ENCODE measurements at regions not wholly inside any gene's neighbourhood (a gene's known extent, or its start where the extent isn't known, plus 50 kb on each side); places are given as distances from the start of the nearest gene placed in this dataset.

DNA sequence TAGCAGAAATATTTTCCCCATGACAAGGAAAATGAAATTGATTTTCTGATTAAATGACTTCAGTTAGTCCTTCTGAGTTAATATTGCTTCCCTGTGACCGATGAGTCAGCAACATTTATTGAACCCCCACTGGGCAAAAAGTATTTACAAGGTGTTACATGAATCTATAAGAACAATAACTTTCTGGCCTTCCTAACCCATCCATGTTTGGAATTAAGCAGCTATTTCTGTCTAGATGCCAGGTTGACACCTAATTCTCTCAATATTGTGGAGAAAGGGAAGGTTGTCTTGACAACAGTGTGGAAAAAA lies 112.9 kb upstream of the JAZF1 start:
- DNase-seq (ENCODE audit: low spot score) = no peak

DNA sequence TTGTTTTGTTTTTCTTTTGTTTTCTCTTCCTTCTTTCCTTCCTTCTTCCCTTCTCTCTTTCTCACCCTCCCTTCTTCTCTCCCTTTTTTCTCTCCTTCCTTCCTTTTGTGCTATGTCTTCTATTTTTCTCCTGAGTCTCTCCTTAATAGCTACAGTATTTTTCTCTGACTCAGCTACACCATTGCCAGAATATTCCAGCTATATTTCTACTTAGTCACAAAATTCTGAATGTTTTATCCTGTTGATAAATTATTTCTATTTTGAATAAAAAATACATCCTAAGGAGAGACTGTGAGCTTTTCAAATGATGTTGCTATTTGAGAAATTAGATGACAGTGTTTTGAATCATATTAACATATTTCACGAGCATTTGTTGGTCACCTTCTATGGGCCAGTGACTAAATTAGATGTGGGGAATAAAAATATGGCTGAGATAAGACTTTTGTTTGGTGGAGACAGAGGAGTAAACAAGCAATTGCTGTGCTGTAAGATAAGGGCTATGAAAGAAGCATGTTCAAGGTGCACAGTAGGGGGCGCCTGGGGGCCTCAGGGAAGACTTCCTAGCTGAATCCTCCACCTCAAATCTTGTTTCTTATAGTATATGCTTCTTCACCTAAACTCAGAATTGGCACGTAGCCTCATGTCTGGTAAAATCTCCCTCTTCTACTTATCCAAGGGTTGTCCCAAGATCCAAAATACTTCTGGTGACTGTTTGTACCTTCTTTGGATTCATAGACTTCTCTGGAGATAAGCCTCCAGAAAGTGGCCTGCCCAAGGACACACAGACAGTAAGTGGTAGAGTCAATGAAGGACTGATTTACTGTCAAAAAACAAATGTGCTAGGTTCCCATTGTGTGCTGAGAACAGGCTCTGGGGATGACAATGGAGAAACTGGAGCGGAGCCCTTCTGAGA lies 115.5 kb upstream of the CREB5 start:
- no peak for DNase-seq (ENCODE audit: low spot score)

DNA sequence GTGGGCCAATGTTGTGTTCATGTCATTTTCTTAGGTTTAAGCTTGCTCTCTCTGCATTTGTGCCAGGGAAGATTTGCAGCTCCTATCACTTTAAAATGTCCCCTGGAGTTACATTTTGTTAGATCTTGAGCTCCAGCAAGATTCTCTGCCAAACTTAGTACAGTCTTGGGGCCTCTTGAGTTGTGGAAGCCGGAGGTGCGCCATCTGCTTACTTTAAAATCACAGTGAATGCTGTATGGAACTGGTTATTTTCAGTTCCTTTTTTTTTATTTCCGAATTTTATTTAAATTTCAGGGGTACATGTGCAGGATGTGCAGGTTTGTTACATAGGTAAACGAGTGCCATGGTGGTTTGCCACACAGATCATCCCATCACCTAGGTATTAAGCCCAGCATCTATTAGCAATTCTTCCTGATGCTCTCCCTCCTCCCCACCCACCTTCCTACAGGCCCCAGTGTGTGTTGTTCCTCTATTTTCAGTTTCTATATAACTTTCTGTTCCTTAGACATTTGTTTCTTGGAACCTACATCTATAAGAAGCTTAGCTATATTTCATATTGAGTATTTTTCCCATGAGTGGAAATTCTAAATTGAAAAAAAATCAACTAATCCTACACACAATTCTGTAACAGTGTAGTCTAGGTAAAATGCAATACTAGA lies 114.4 kb upstream of the CREB5 start:
- DNase-seq (ENCODE audit: low spot score) = no peak

DNA sequence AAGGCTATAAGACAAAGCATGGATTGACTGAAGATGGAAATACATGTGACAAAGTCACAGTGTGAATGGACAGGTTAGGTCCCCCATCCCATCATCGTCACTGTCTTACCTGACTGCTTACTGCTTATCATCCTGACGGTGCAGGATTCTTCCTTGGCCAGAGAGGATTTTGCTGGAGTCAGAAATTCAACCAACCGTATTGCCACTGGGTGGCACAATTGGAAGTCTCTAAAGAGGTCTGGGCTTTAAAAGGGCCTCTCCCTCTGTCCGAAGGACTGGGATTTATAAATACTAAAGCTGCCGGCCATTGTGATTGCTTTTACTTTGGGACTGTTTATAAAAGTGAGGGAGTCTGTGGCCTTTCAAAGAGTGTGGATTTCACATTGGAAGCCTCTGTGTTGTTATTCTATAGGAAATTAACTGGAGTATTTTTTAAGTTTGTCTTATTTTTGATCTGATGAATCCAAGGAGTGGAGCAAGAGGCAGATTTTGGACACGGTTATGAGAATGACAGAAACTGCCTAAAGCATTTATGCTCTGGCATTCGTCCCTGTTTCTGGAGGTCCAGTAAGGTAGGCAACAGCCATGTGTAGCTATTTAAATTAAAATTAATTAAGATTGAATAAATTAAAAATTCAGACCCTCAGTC lies 113.3 kb upstream of the CREB5 start:
- DNase-seq (ENCODE audit: low spot score) = peak; percentile 70

DNA sequence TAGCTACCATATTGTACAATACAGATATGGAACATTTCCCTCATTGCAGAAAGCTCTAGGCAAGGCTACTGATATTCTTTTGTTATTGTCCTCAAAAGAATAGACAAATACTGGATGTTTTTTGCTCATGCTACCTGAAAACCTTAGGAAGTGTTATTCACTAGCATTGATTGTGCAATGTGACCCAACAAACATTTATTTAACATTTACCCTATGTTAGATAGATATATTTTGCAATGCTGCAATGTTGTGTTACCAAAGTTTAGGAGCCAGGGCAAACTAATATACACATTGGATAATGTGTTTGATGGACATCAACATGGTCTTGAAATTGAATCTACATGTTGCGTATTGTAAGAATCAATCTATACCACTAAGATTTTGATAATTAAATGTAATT lies 112.8 kb upstream of the CREB5 start:
- no peak for DNase-seq (ENCODE audit: low spot score)

DNA sequence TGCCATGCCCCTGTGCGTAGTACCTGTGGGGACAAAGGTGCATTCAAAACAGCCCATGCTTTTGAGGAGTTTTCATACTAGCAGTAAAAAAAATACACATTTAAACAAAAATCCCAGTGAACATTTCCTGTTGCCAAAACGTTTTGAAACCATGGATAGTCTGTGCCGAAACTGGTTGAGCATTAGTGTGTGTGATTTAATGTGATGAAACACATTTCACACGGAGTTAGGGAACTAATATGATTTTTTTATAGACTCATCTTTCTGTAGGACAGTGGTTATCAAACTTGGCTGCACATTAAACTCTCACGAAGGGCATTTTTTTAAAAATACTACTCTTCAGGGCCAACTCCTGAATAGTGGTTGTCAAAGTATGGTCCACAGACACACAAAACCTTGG lies 111.8 kb upstream of the CREB5 start:
- no peak for DNase-seq (ENCODE audit: low spot score)

DNA sequence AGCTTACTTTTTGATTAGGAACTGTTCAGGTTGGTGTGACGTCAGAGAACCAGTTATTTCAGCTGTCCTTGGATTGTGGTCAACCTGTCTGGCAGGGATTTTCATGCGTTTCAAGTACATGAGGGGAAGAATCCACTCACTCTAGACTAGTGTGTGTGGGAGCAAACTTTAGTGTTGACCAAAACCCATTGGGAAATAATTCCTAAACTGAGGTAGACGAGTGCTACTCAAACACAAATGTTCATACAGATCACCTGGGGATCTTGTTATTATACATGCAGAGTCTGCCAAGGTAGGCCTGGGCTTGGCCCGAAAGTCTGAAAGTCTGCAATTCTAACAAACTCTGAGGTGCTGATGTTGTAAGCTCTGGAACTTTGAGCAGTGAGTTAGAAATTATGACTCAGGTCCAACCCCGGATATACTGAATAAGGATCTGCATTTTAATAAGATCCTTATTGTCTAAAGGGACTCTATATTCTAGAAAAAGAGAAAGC lies 111.1 kb upstream of the CREB5 start:
- DNase-seq (ENCODE audit: low spot score) = no peak

DNA sequence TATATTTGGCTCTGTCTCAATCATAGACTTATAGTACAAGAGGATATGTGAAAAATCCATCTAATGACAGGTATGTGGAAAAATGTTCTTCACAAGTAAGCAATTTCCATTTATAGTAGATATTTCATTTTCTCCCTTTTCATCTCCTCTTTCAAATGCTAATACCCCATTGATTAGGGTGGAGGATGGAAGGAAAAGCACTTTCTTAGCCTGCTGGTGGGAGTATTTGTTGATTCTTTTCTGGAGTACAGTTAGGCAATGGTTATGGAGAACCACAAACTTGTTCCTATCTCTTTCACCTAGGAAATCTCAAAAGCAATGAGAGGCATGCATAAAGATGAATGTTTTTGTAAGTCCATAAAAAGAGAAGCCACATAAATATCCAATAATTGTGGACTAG lies 108.0 kb upstream of the CREB5 start:
- no peak for DNase-seq (ENCODE audit: low spot score)

DNA sequence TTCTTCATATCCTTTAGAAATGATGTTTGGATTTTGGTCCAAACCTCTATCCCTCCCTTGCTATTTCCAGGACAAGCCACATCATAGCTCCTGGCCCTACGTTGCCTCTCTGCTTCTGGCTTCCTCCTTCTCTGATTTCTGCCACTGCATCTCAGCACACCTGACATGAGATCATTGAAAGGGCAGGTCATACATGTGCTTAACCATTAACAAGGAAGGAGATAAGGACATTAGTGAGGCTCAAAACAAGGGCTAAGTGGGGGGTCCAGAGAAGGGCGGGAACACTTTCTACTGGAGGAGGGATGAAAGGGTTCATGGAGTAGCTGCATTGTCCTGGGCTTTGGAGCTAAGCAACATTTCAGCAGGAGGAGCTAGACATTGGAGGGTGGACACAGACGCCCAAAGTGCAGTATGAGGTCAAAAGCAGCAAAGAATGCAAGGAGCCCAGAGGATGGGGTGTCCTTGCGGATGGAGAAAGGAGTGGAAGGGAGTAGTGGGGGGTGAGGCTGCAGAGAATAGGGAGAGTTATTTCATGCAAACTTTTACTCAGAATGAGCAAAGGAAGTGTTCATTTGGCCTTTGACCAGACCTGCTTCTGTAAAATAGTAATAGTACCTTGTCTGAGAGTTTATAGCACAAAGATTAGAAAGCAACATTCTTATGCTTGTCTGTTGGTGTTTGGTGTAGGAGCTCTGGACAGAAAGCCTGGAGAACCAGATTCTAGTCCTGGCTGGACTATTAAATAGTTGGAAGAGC lies 102.4 kb upstream of the CREB5 start:
- DNase-seq (ENCODE audit: low spot score) = no peak

DNA sequence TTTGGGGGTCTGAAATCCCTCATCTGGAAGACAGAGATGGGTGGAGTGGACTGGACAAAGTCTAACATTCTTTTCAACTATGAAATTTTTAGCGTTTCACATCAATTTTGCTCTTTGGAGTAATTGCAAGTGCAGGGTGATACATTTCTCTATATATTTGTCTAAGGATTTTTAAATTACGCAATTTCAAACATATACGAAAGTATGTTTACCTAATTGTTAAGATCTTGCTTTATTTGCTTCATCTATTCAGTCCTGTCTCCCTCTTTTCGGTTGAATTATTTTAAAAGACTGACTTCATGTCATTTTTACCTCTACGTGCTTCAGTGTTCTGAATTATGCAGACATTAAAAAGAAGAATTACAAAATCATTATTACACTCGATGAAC lies 101.9 kb upstream of the CREB5 start:
- no peak for DNase-seq (ENCODE audit: low spot score)

DNA sequence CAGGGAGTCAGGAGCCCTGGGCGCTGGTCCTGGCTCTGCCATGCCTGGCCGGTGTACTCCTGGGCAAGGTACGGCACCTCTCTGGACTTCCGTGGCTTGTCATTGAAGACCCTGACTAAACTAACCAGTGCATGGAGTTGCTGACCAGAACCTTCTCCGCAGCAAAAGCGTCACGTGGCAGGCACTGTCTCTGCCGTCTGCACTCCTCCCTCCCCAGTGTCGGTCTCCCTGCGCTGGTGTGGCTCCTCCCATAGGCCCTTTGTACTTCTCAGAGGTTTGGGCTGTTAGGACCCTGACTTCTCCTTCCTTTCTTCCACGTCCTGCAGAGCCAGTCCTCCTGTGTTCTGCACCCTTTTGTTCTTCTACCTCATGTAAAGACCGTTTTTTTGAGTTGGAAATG lies 100.6 kb upstream of the CREB5 start:
- no peak for DNase-seq (ENCODE audit: low spot score)

DNA sequence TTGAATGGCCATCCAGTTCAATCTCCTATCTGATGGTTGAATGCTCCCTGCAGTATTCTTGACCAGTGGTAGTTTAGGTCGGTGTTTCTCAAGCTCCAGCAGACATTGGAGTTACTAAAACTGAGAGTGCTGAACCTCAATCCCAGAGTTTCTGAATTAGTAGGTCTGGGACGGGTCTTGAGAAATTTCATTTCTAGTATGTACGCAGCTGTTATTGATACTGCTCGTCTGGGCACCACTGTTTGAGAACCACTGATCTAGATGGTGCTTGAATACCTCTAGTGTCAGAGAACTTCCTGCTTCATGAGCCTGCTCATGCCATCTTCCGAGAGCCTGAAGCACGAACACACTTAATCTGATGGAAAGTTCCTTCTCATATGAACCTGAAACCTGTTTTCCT lies 99.4 kb upstream of the CREB5 start:
- DNase-seq (ENCODE audit: low spot score) = no peak

DNA sequence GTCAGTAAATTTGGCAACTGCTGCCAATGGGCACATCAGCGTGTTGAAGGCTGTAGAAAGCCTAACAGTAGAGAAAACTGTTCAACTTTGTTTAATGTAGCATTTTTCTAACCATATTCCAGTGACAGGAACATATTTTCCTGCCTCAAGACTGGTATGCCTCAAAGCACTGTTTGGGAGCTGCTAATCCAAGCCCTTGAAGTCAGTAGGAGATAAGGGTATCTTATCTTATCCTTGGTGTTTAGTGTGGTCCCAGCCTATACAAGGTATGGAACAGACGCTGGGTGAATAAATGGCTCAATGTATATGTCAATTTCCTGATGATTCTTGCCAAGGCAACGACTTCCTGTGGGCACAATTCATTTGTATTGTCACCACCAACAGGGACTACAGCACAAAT lies 97.5 kb upstream of the CREB5 start:
- DNase-seq (ENCODE audit: low spot score) = no peak

DNA sequence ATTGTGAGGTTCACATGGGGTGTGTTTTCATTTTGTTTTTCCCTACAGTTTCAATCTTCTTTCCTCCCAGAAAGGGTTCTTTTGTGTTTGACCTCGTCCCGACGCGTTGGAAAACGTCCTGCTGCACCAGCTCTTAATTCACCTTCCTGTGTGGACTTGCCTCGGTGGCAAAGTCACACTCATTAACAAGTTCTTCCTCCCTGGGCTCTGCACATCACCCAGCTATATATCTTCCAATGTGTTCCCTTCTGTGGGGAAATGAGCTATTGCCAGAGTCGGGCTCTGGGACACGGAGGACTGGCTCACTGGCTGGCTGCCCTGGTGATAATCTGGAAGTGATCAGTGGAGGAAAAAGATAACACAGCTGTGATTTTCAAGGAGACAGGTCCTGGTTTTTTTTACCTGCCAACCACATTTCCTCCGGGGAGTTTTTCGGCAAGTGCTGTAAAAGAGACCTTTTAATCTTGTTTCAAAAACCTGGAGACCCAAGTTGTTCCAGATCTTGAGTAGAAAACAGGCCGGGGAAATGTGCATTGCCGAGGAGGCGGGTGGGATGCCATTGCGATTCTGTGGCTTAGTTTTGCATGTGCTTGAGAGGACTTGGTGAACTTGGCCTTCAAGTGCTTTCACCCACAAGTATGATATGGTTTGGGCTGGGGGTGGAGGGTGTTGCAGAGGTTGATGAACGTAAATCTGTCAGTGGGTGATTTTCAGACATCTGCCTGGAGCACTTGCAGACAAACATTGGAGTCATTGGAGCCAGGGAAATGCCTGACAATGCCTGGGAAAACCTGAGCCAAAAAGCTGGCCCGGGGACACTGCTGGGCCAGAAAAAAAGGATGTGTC lies 96.5 kb upstream of the CREB5 start:
- DNase-seq (ENCODE audit: low spot score) = no peak

DNA sequence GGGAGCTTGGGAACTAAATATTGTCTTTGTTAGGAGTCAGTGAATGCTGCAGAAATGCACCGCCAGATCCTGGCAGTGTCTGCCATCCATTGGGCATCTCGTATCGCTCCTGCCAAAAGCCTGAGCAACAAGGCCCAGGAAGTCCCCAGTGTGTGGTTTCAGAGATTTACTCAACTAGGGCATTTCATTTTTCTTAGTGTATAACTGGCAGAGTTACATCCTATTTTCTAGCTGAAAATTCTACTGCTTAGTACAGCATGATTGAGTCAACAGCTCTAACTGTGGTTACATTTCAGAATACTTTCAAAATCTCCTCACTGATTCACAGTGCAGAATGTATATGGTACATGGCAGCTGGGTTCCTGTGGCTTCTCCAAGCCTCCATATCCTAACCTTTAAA lies 95.8 kb upstream of the CREB5 start:
- no peak for DNase-seq (ENCODE audit: low spot score)

DNA sequence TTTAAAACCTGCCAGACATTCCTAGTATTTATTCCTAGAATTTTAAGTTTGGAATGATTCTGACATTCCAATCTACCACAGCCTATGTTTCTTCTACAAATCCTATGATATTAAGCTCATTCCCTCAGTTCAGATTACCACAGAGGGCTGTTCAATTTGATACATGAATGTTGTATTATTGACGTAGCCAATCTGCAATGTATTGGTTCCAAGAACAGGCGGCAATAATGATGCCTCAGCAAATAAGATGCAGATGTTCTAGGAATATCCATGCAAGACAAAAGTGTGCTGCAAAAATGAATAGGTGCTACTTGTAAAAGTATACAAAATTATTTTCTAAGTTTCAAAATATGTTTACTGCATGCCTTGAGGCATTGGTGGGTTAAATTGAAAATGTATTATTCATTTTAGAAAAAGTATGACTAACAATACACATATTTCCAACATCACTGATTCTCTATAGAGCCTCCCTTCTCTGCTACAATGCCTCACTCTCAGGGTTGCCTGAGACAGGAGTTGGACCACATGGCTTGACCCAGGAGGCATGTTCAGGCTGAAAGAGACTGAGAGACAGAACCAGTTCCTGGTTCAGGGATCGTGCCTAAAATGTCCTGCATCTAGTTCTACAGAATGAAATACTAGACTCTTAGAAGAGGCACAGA lies 94.1 kb upstream of the CREB5 start:
- no peak for DNase-seq (ENCODE audit: low spot score)

DNA sequence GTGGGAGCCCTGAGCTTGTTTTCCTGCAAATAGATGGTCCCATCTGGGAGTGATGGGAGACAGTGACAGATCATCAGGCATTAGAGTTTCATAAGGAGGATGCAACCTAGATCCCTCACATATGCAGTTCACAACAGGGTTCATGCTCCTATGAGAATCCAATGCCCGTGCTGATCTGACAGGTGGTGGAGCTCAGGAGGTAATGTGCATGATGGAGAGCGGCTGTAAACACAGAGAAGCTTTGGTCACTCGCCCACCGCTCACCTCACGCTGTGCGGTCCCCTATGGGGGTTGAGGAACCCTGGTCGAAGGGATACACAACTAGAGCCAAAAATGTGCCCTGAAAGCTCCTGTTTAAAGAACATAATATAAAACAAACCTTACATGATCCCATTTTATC lies 88.5 kb upstream of the CREB5 start:
- DNase-seq (ENCODE audit: low spot score) = no peak

DNA sequence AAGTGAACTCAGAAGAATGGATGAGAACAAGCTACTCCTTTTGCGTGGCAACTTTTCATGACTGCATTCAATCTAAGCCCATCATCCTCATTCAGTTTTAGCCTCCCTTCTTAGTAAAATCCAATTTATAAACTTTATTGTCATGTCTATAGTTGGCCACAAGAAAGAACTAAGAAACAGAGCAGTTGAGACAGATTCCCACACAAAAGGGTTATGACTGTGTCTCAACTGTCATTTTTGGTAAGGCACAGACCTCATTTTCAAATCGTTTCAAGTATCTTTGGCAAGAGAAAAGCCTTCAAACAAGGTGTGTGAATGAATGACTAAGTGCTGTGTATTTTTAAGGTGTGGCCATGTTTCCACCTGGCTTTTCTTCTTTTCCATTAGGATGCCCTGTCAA lies 84.2 kb upstream of the CREB5 start:
- no peak for DNase-seq (ENCODE audit: low spot score)

DNA sequence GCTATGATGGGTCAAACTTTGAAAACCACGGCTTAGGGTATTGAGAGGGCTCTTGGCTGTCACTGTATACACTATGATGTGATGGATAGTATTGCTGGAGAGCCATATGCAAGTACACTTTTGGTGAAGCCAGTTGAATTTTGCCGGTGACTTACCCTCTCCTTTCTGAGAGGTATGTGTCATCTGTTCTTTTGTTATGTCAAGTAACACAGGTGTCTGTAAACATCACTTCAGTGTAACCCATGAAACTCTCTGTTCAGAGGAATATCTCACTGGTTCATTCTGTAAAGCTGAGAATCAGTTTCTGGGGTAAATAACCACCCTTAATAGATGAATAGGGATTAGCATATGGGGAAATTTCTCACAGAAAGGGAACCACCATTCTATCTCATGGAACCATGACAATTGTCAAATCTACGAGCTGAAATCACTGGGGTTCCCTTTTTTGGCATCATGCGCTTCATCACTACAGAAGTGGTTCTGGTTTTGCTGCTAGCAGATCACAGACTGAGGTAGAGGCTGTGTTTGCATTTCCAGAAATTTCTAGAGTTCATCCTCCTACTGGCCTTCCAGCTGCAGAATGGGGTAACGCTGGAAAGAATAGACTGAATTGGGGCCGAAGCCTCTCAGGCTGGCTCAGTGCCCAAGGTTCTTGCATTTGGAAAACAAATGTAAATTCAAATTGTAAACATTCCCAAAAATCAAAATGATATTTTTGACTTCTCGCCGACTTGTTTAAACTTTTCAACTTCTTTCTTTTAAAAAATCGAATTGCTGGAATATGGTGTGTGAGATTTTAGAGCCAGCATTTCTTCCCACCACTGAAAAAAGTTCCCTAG lies 83.3 kb upstream of the CREB5 start:
- no peak for DNase-seq (ENCODE audit: low spot score)
